GM23338 (cell line): ENCODE measurements at regions not wholly inside any gene's neighbourhood (a gene's known extent, or its start where the extent isn't known, plus 50 kb on each side); places are given as distances from the start of the nearest gene placed in this dataset.

Source experiments
- ATAC-seq: fragments of 200-7000 bp; cut with Tn5 transposase; 3 replicates; pipeline ENCODE4 v1.9.1; 2020
- DNase-seq: peaks from one replicate; pipeline ENCODE4 v3.0.0-alpha.2; 2015; ENCODE audit warnings: low spot score
- H2AFZ ChIP-seq: fragments of 200-600 bp; sonication (generic); 2 replicates; pipeline ENCODE4 v1.8.0; 2016; ENCODE audit warnings: antibody characterized with exemption, mild to moderate bottlenecking, moderate library complexity
- H3F3A ChIP-seq: fragments of 200-600 bp; sonication (generic); replicated peaks from 2 replicates; pipeline ENCODE4 v1.8.0; 2017; ENCODE audit warnings: antibody characterized with exemption, mixed run types, low read depth
- H3K27ac ChIP-seq: fragments of 200-600 bp; sonication (generic); 2 replicates; pipeline ENCODE4 v1.6.1; 2016; ENCODE audit warnings: low read depth
- H3K27me3 ChIP-seq: fragments of 200-600 bp; sonication (generic); 2 replicates; pipeline ENCODE4 v1.8.0; 2016; ENCODE audit warnings: mild to moderate bottlenecking, mixed run types, moderate library complexity; ENCODE audit not compliant: insufficient read depth
- H3K36me3 ChIP-seq: fragments of 200-600 bp; sonication (generic); 2 replicates; pipeline ENCODE4 v1.8.0; 2016; ENCODE audit warnings: mild to moderate bottlenecking; ENCODE audit not compliant: insufficient read depth
- H3K4me1 ChIP-seq: fragments of 200-600 bp; sonication (generic); 2 replicates; pipeline ENCODE4 v1.8.0; 2016; ENCODE audit warnings: mild to moderate bottlenecking, moderate library complexity; ENCODE audit not compliant: insufficient read depth
- H3K4me2 ChIP-seq: fragments of 200-600 bp; sonication (generic); 2 replicates; pipeline ENCODE4 v1.7.1; 2017; ENCODE audit warnings: mixed run types
- H3K4me3 ChIP-seq: fragments of 200-600 bp; sonication (generic); 2 replicates; pipeline ENCODE4 v1.6.1; 2016; ENCODE audit warnings: mixed run types
- H3K79me2 ChIP-seq: fragments of 200-600 bp; sonication (generic); replicated peaks from 2 replicates; pipeline ENCODE4 v1.8.0; 2017; ENCODE audit warnings: mild to moderate bottlenecking; ENCODE audit not compliant: insufficient read depth
- H3K9me2 ChIP-seq: fragments of 200-600 bp; sonication (generic); 2 replicates; pipeline ENCODE4 v1.8.0; 2017; ENCODE audit not compliant: insufficient read depth
- H4K20me1 ChIP-seq: fragments of 200-600 bp; sonication (generic); replicated peaks from 2 replicates; pipeline ENCODE4 v1.8.0; 2017; ENCODE audit warnings: mild to moderate bottlenecking; ENCODE audit not compliant: insufficient read depth
- H3K27ac Mint-ChIP-seq: 2 replicates; pipeline ENCODE4 v1.8.0; 2020; ENCODE audit warnings: inconsistent platforms, mild to moderate bottlenecking, moderate library complexity, mixed read lengths
- H3K27me3 Mint-ChIP-seq: 3 replicates; pipeline ENCODE4 v1.8.0; 2022; ENCODE audit warnings: low read depth, mild to moderate bottlenecking, moderate library complexity, mixed read lengths, inconsistent platforms; ENCODE audit not compliant: insufficient read depth, poor library complexity
- H3K36me3 Mint-ChIP-seq: 3 replicates; pipeline ENCODE4 v1.8.0; 2021; ENCODE audit warnings: low read depth, mild to moderate bottlenecking, inconsistent platforms, moderate library complexity, mixed read lengths
- H3K4me1 Mint-ChIP-seq: 3 replicates; pipeline ENCODE4 v1.8.0; 2020; ENCODE audit warnings: mild to moderate bottlenecking, inconsistent platforms, mixed read lengths
- H3K4me3 Mint-ChIP-seq: 3 replicates; pipeline ENCODE4 v1.8.0; 2021; ENCODE audit warnings: moderate library complexity, mild to moderate bottlenecking, inconsistent platforms, mixed read lengths
- H3K9me3 Mint-ChIP-seq: 3 replicates; pipeline ENCODE4 v1.8.0; 2020; ENCODE audit warnings: moderate library complexity, mild to moderate bottlenecking, inconsistent platforms, mixed read lengths
- CREB1 ChIP-seq: fragments of 250-450 bp; sonication (Bioruptor Pico); IDR thresholded peaks from 2 replicates; pipeline ENCODE4 v1.5.0; 2020; ENCODE audit warnings: low read depth, mild to moderate bottlenecking, moderate library complexity
- CTCF ChIP-seq, 2 experiments: fragments of 200-600 bp in 1 of 2; sonication (generic) in 1 of 2; conservative IDR thresholded peaks; 2 replicates each; pipeline versions ENCODE4 v1.5.1 to v1.6.1; 2016 to 2017; ENCODE audit warnings: antibody characterized with exemption in 2 of 2, low read depth in 2 of 2, mild to moderate bottlenecking in 2 of 2, moderate library complexity in 1 of 2
- STAT1 ChIP-seq: IDR thresholded peaks from one replicate; pipeline ENCODE4 v1.6.1; 2016; ENCODE audit warnings: antibody characterized with exemption; ENCODE audit not compliant: unreplicated experiment
- ZNF331 ChIP-seq: fragments of 250-450 bp; sonication (Bioruptor Pico); IDR thresholded peaks from 2 replicates; pipeline ENCODE4 v1.5.0; 2020; ENCODE audit warnings: low read depth, mild to moderate bottlenecking, moderate library complexity
- TF ChIP-seq, protein P1 (sequence below): IDR thresholded peaks from 2 replicates; pipeline ENCODE4 v1.6.1; 2016; ENCODE audit warnings: antibody characterized with exemption
- TF ChIP-seq, protein P2 (sequence below): IDR thresholded peaks from one replicate; pipeline ENCODE4 v1.6.1; 2018; ENCODE audit warnings: antibody characterized with exemption; ENCODE audit not compliant: unreplicated experiment
- TF ChIP-seq, protein P3 (sequence below): fragments of 250-450 bp; sonication (Bioruptor Pico); IDR thresholded peaks from 2 replicates; pipeline ENCODE4 v1.5.0; 2020; ENCODE audit warnings: mild to moderate bottlenecking, moderate library complexity

DNA sequence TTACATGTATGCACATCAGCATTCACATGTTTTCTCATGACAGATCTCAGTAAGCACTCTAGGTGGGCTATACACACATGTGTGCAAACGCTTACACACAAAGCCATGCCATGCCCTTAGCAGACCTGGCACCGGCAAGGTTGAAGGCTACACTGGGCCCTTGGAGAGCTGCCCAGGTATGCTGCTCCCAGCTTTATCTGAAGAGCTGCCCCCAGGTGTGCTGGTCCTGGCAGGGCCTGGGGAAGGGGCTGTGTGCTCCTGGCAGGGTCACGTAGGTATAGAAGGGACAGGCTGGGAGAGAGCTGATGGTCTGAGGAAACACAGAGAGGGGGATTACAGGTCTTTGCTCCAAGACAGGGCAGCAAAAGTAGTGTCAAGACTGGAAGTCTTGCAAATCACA is 146.7 kb upstream of the VANGL1 start:
- no peaks in the 10 kb centered on the region for H4K20me1 ChIP-seq
- H3K27me3 Mint-ChIP-seq: peaks cover 2% of the 10 kb centered on the region
- TF ChIP-seq, protein P1, sequence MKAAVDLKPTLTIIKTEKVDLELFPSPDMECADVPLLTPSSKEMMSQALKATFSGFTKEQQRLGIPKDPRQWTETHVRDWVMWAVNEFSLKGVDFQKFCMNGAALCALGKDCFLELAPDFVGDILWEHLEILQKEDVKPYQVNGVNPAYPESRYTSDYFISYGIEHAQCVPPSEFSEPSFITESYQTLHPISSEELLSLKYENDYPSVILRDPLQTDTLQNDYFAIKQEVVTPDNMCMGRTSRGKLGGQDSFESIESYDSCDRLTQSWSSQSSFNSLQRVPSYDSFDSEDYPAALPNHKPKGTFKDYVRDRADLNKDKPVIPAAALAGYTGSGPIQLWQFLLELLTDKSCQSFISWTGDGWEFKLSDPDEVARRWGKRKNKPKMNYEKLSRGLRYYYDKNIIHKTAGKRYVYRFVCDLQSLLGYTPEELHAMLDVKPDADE: no peak
- TF ChIP-seq, protein P2, sequence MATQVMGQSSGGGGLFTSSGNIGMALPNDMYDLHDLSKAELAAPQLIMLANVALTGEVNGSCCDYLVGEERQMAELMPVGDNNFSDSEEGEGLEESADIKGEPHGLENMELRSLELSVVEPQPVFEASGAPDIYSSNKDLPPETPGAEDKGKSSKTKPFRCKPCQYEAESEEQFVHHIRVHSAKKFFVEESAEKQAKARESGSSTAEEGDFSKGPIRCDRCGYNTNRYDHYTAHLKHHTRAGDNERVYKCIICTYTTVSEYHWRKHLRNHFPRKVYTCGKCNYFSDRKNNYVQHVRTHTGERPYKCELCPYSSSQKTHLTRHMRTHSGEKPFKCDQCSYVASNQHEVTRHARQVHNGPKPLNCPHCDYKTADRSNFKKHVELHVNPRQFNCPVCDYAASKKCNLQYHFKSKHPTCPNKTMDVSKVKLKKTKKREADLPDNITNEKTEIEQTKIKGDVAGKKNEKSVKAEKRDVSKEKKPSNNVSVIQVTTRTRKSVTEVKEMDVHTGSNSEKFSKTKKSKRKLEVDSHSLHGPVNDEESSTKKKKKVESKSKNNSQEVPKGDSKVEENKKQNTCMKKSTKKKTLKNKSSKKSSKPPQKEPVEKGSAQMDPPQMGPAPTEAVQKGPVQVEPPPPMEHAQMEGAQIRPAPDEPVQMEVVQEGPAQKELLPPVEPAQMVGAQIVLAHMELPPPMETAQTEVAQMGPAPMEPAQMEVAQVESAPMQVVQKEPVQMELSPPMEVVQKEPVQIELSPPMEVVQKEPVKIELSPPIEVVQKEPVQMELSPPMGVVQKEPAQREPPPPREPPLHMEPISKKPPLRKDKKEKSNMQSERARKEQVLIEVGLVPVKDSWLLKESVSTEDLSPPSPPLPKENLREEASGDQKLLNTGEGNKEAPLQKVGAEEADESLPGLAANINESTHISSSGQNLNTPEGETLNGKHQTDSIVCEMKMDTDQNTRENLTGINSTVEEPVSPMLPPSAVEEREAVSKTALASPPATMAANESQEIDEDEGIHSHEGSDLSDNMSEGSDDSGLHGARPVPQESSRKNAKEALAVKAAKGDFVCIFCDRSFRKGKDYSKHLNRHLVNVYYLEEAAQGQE: no peak
- TF ChIP-seq STAT1 (no peak), CREB1 (CRISPR knock-in tag) (no peak), ZNF331 (CRISPR knock-in tag) (no peak), CTCF (conservative IDR thresholded peaks at IDR 0.05; ENCODE audit: low read depth in 2 of 2) (no peak)
- TF ChIP-seq, protein P3, sequence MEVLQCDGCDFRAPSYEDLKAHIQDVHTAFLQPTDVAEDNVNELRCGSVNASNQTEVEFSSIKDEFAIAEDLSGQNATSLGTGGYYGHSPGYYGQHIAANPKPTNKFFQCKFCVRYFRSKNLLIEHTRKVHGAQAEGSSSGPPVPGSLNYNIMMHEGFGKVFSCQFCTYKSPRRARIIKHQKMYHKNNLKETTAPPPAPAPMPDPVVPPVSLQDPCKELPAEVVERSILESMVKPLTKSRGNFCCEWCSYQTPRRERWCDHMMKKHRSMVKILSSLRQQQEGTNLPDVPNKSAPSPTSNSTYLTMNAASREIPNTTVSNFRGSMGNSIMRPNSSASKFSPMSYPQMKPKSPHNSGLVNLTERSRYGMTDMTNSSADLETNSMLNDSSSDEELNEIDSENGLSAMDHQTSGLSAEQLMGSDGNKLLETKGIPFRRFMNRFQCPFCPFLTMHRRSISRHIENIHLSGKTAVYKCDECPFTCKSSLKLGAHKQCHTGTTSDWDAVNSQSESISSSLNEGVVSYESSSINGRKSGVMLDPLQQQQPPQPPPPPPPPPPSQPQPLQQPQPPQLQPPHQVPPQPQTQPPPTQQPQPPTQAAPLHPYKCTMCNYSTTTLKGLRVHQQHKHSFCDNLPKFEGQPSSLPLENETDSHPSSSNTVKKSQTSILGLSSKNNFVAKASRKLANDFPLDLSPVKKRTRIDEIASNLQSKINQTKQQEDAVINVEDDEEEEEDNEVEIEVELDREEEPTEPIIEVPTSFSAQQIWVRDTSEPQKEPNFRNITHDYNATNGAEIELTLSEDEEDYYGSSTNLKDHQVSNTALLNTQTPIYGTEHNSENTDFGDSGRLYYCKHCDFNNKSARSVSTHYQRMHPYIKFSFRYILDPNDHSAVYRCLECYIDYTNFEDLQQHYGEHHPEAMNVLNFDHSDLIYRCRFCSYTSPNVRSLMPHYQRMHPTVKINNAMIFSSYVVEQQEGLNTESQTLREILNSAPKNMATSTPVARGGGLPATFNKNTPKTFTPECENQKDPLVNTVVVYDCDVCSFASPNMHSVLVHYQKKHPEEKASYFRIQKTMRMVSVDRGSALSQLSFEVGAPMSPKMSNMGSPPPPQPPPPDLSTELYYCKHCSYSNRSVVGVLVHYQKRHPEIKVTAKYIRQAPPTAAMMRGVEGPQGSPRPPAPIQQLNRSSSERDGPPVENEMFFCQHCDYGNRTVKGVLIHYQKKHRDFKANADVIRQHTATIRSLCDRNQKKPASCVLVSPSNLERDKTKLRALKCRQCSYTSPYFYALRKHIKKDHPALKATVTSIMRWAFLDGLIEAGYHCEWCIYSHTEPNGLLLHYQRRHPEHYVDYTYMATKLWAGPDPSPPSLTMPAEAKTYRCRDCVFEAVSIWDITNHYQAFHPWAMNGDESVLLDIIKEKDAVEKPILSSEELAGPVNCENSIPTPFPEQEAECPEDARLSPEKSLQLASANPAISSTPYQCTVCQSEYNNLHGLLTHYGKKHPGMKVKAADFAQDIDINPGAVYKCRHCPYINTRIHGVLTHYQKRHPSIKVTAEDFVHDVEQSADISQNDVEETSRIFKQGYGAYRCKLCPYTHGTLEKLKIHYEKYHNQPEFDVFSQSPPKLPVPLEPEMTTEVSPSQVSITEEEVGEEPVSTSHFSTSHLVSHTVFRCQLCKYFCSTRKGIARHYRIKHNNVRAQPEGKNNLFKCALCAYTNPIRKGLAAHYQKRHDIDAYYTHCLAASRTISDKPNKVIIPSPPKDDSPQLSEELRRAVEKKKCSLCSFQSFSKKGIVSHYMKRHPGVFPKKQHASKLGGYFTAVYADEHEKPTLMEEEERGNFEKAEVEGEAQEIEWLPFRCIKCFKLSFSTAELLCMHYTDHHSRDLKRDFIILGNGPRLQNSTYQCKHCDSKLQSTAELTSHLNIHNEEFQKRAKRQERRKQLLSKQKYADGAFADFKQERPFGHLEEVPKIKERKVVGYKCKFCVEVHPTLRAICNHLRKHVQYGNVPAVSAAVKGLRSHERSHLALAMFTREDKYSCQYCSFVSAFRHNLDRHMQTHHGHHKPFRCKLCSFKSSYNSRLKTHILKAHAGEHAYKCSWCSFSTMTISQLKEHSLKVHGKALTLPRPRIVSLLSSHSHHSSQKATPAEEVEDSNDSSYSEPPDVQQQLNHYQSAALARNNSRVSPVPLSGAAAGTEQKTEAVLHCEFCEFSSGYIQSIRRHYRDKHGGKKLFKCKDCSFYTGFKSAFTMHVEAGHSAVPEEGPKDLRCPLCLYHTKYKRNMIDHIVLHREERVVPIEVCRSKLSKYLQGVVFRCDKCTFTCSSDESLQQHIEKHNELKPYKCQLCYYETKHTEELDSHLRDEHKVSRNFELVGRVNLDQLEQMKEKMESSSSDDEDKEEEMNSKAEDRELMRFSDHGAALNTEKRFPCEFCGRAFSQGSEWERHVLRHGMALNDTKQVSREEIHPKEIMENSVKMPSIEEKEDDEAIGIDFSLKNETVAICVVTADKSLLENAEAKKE (CRISPR knock-in tag): no peak
- H3K4me1 Mint-ChIP-seq: peaks cover 8% of the 10 kb centered on the region; the same call in 2 of the 3 replicates
- H3K4me3 ChIP-seq: no peak overlapping the region
- H3K4me1 ChIP-seq: no peaks in the 10 kb centered on the region
- no peaks in the 10 kb centered on the region for H3K36me3 ChIP-seq
- no peak overlapping the region for H3K4me2 ChIP-seq
- ATAC-seq: no peak
- H3K9me2 ChIP-seq: 0 out of 2 replicates have a peak, but pooled peaks cover 9% of the 10 kb centered on the region
- H3K36me3 Mint-ChIP-seq: no peaks in the 10 kb centered on the region
- no peak overlapping the region for H2AFZ ChIP-seq
- no peaks in the 10 kb centered on the region for H3F3A ChIP-seq
- H3K27ac ChIP-seq: no peak overlapping the region
- H3K27ac Mint-ChIP-seq: no peak overlapping the region
- H3K79me2 ChIP-seq: no peaks in the 10 kb centered on the region
- H3K9me3 Mint-ChIP-seq: no peaks in the 10 kb centered on the region
- DNase-seq: no peak
- H3K27me3 ChIP-seq: no peaks in the 10 kb centered on the region
- H3K4me3 Mint-ChIP-seq: no peak overlapping the region
